ENCODE measurements at regions not wholly inside any gene's neighbourhood (a gene's known extent, or its start where the extent isn't known, plus 50 kb on each side); places are given as distances from the start of the nearest gene placed in this dataset.

GRCh38 chr6:167424700-167425099 is 99.8 kb downstream of the TTLL2 start:
- TF ChIP-seq CTCF (conservative IDR thresholded peaks at IDR 0.05) (no peak), EZH2 (IDR thresholded peaks at IDR 0.05; ENCODE audit: low read depth) (no peak)

All from PC-9 (cell line).